ENCODE measurements at regions not wholly inside any gene's neighbourhood (a gene's known extent, or its start where the extent isn't known, plus 50 kb on each side); places are given as distances from the start of the nearest gene placed in this dataset.
"Not testable (repeated sequence)": the region's sequence is repeated elsewhere in the genome, so short reads cannot be mapped to it uniquely, and the experiment has no call there.

- DNase-seq (ENCODE audit: low read depth in 1 of 2, low spot score in 2 of 2): no peak
- Histone ChIP-seq H3K27ac (no peak overlapping the region), H3K4me3 (no peak overlapping the region), H3K36me3 (no peaks in the 10 kb centered on the region), H3K9me3 (replicated peaks) (no peaks in the 10 kb centered on the region), H3K4me1 (replicated peaks) (no peaks in the 10 kb centered on the region), H3K27me3 (replicated peaks) (no peaks in the 10 kb centered on the region)
These were observed 66.0 kb downstream of the KBTBD8 start for GRCh38 chr3:67064105-67064504.

DNA sequence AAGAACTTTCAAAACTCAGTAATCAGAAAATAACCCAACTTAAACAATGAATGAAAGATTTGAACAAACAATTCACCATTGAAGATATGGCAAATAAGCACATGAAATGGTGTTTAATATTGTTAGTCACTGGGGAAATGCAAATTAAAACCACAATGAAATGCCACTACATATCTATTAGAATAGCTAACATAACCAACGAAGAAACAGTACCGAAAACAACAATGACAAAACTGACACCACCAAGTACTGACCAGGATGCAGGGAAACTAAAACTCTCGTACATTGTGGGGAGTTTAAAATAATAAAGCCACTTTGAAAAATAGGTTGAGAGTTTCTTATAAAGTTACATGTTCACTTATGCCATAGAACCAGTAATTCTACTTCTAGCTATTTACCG lies 69.1 kb downstream of the KBTBD8 start:
- no peaks in the 10 kb centered on the region for H3K9me3 ChIP-seq (replicated peaks)
- no peaks in the 10 kb centered on the region for H3K36me3 ChIP-seq
- no peak for DNase-seq (ENCODE audit: low read depth in 1 of 2, low spot score in 2 of 2)
- no peak overlapping the region for H3K4me3 ChIP-seq
- H3K27me3 ChIP-seq (replicated peaks): no peaks in the 10 kb centered on the region
- no peak overlapping the region for H3K27ac ChIP-seq
- H3K4me1 ChIP-seq (replicated peaks): no peaks in the 10 kb centered on the region

DNA sequence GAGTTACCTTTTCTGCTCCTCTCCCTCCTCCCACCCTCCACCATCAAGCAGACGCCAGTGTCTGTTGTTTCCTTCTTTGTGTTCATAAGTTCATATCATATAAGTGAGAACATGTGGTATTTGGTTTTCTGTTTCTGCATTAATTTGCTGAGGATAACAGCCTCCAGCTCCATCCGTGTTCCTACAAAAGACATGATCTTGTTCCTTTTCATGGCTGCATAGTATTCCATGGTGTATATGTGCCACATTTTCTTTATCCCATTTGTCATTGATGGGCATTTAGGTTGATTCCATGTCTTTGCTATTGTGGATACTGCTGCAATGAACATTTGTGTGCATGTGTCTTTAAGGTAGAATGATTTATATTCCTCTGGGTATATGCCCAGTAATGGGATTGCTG lies 74.5 kb downstream of the KBTBD8 start:
- H3K27ac ChIP-seq; DNase-seq (ENCODE audit: low read depth in 1 of 2, low spot score in 2 of 2); H3K4me1 ChIP-seq (replicated peaks); H3K9me3 ChIP-seq (replicated peaks); H3K36me3 ChIP-seq; H3K27me3 ChIP-seq (replicated peaks); H3K4me3 ChIP-seq: not testable (repeated sequence)

GRCh38 chr3:67073812-67074211 lies 75.7 kb downstream of the KBTBD8 start:
- Histone ChIP-seq H3K27me3 (replicated peaks) (no peaks in the 10 kb centered on the region), H3K36me3 (no peaks in the 10 kb centered on the region), H3K9me3 (replicated peaks) (no peaks in the 10 kb centered on the region), H3K27ac (no peak overlapping the region), H3K4me3 (no peak overlapping the region), H3K4me1 (replicated peaks) (no peaks in the 10 kb centered on the region)
- DNase-seq (ENCODE audit: low read depth in 1 of 2, low spot score in 2 of 2): no peak

GRCh38 chr3:67075295-67075694 lies 77.2 kb downstream of the KBTBD8 start:
- no peaks in the 10 kb centered on the region for H3K9me3 ChIP-seq (replicated peaks)
- H3K27me3 ChIP-seq (replicated peaks): no peaks in the 10 kb centered on the region
- H3K4me1 ChIP-seq (replicated peaks): no peaks in the 10 kb centered on the region
- H3K4me3 ChIP-seq: no peak overlapping the region
- no peaks in the 10 kb centered on the region for H3K36me3 ChIP-seq
- DNase-seq (ENCODE audit: low read depth in 1 of 2, low spot score in 2 of 2): no peak
- H3K27ac ChIP-seq: no peak overlapping the region

DNA sequence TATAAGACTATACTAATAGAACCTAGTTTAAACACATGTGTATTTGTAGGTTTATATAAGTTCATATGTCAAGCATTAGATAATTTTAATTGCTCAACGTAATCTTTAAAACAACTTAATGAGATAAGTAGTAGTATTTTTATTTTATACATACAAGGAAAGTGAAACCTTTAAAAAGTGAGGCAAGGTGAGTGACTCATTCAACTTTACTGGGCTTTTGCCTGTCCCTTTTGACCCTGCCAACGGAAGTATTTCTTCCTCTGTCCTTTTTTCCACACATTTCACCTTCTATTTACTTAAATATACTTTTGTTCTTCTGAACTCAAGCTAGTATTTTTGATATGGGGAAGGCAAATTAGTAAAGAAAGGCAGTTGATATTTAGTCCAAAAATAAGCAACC lies 78.5 kb downstream of the KBTBD8 start:
- DNase-seq (ENCODE audit: low read depth in 1 of 2, low spot score in 2 of 2): no peak
- Histone ChIP-seq H3K4me1 (replicated peaks) (no peaks in the 10 kb centered on the region), H3K9me3 (replicated peaks) (no peaks in the 10 kb centered on the region), H3K36me3 (no peaks in the 10 kb centered on the region), H3K4me3 (no peak overlapping the region), H3K27me3 (replicated peaks) (no peaks in the 10 kb centered on the region), H3K27ac (no peak overlapping the region)

DNA sequence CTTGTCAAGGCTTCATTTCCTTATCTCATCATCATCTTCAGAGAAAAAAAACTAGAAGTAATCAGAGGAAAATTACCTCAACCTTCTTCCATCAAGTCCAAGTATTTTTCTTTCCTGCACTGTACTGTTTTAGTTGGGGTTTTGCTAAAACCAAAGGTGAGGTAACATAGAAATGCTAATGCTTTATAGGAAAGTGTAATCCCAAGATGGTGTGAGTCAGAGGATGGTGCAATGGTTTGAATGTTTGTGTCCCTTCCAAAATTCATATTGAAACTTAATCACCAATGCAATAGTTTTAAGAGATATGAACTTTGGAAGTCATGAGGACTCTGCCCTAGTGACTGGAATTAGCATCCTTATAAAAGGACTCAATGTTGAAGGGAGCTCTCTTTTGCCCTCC lies 79.5 kb downstream of the KBTBD8 start:
- H3K27me3 ChIP-seq (replicated peaks): no peaks in the 10 kb centered on the region
- H3K9me3 ChIP-seq (replicated peaks): no peaks in the 10 kb centered on the region
- no peaks in the 10 kb centered on the region for H3K4me1 ChIP-seq (replicated peaks)
- DNase-seq (ENCODE audit: low read depth in 1 of 2, low spot score in 2 of 2): no peak
- H3K4me3 ChIP-seq: no peak overlapping the region
- H3K36me3 ChIP-seq: no peaks in the 10 kb centered on the region
- no peak overlapping the region for H3K27ac ChIP-seq

DNA sequence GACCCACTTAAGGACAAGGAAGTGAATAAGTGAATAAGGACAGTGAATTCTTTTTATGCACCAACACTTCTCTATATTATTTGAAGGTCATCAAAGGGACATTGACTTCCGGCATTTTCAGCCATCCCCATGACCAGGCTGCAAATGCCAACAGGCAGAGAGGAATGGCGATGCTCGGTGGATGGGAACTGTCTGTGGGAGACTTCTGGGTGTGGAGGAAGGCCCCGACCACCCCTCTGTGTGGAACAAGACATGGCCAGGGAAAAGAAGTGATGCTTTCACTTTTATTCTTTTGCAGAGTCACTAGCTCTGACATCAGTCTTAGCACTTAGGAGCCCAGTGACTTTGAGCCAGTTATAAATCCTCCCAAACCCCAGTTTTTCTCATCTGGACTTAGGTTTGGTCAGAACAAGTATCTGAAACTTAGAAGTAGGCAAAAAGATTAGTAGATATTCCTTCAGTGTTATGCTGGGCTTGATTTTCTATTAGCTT lies 84.5 kb downstream of the KBTBD8 start:
- Histone ChIP-seq H3K36me3 (no peaks in the 10 kb centered on the region), H3K27me3 (replicated peaks) (no peaks in the 10 kb centered on the region), H3K4me3 (no peak overlapping the region), H3K4me1 (replicated peaks) (no peaks in the 10 kb centered on the region), H3K27ac (no peak overlapping the region), H3K9me3 (replicated peaks) (no peaks in the 10 kb centered on the region)
- DNase-seq (ENCODE audit: low read depth in 1 of 2, low spot score in 2 of 2): no peak

DNA sequence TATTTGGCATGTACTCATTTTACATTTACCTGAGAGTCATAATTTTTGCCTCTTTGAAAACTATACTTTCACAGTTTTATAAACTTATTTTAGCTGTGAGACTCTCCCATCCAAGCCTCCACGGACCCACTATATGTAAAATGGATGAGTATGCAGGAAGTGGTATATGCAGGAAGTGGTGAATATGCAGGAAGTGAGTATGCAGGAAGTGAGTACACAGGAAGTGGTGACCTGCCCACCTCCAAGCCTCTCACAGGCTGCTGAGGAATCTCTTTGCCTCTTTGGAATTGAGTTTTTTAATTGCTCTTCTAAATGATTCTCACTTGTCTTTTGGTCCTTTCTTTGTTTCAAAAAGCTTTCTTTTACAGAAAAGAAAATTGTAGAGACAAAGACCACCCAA lies 85.2 kb downstream of the KBTBD8 start:
- no peak for DNase-seq (ENCODE audit: low read depth in 1 of 2, low spot score in 2 of 2)
- Histone ChIP-seq H3K4me1 (replicated peaks) (no peaks in the 10 kb centered on the region), H3K27ac (no peak overlapping the region), H3K36me3 (no peaks in the 10 kb centered on the region), H3K4me3 (no peak overlapping the region), H3K27me3 (replicated peaks) (no peaks in the 10 kb centered on the region), H3K9me3 (replicated peaks) (no peaks in the 10 kb centered on the region)

DNA sequence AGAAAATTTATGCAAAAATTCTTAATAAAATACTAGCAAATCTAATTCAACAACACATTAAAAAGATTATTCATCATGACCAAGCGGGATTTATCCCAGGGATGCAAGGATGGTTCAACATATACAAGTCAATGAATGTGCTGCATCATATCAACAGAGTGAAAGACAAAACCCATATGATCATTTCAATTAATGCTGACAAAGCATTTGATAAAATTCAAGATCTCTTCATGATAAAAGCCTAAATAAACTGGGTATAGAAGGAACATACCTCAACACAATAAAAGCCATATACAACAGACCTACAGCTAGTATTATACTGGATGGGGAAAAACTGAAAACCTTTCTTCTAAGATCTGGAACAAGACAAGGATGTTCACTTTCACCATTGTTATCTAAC lies 89.7 kb downstream of the KBTBD8 start:
- H3K36me3 ChIP-seq: no peaks in the 10 kb centered on the region
- H3K4me3 ChIP-seq: no peak overlapping the region
- no peaks in the 10 kb centered on the region for H3K4me1 ChIP-seq (replicated peaks)
- H3K27ac ChIP-seq: no peak overlapping the region
- H3K27me3 ChIP-seq (replicated peaks): no peaks in the 10 kb centered on the region
- H3K9me3 ChIP-seq (replicated peaks): no peaks in the 10 kb centered on the region
- no peak for DNase-seq (ENCODE audit: low read depth in 1 of 2, low spot score in 2 of 2)

DNA sequence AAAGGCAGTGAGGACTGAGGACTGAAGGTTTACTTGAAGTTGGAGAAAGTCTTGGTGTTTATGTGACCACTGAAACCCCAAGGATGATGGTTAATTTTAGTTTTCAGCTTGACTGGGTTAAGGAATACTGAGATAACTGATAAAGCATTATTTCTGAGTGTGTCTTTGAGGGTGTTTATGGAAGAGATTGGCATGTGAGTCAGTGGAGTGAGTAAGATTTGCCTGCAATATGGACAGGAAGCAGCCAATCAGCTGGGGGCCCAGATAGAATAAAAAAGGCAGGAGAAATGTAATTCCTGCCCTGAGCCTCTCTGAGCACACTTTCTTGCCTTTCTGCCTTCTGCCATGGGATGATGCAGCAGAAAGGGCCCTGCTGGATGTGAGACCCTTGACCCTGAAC lies 92.4 kb downstream of the KBTBD8 start:
- Histone ChIP-seq H3K4me1 (replicated peaks) (no peaks in the 10 kb centered on the region), H3K36me3 (no peaks in the 10 kb centered on the region), H3K27me3 (replicated peaks) (no peaks in the 10 kb centered on the region), H3K27ac (no peak overlapping the region), H3K4me3 (no peak overlapping the region), H3K9me3 (replicated peaks) (no peaks in the 10 kb centered on the region)
- DNase-seq (ENCODE audit: low read depth in 1 of 2, low spot score in 2 of 2): no peak

DNA sequence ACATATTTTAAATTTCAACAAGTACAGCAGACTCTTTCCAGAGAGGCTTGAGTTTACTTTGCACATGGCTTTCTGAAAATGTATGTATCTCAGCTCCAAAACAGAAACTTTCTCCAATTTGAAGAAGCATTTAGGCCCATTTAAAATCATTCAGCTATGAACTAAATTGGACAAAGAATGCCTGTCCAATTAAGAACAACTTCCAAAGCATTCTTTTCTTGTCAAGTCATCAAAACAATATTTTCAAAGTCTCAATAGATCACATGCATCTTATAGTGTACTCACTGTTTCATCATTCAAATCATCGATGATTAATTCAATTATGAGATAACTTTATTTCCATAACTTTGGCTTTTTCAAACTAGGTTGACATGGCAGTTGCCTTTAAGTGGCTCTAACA lies 95.2 kb downstream of the KBTBD8 start:
- no peak for DNase-seq (ENCODE audit: low read depth in 1 of 2, low spot score in 2 of 2)
- H3K4me1 ChIP-seq (replicated peaks): no peaks in the 10 kb centered on the region
- no peaks in the 10 kb centered on the region for H3K36me3 ChIP-seq
- no peak overlapping the region for H3K4me3 ChIP-seq
- no peaks in the 10 kb centered on the region for H3K27me3 ChIP-seq (replicated peaks)
- no peak overlapping the region for H3K27ac ChIP-seq
- no peaks in the 10 kb centered on the region for H3K9me3 ChIP-seq (replicated peaks)

DNA sequence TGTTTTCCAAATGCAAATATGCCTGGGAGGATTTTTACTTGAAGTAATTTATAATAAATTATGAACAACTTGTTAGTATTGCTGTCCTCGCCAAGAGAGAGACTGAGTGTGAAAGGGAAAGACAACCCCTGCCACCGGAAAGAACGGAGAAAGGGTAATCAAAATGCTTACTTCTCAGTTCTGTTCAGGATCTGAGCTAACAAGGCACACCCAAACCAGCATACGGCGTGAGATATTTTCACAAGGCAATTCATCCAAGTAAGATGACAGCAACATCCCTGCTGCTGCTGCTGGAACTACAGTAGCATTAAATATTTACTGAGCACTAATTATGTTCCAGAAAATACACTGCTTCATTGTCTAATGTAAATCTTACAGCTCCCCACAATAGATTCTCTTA lies 96.1 kb downstream of the KBTBD8 start:
- no peak overlapping the region for H3K27ac ChIP-seq
- H3K9me3 ChIP-seq (replicated peaks): no peaks in the 10 kb centered on the region
- H3K4me1 ChIP-seq (replicated peaks): no peaks in the 10 kb centered on the region
- H3K36me3 ChIP-seq: no peaks in the 10 kb centered on the region
- no peaks in the 10 kb centered on the region for H3K27me3 ChIP-seq (replicated peaks)
- no peak overlapping the region for H3K4me3 ChIP-seq
- no peak for DNase-seq (ENCODE audit: low read depth in 1 of 2, low spot score in 2 of 2)

GRCh38 chr3:67094774-67095173 lies 96.7 kb downstream of the KBTBD8 start:
- no peak overlapping the region for H3K27ac ChIP-seq
- no peak for DNase-seq (ENCODE audit: low read depth in 1 of 2, low spot score in 2 of 2)
- no peaks in the 10 kb centered on the region for H3K36me3 ChIP-seq
- no peaks in the 10 kb centered on the region for H3K27me3 ChIP-seq (replicated peaks)
- no peaks in the 10 kb centered on the region for H3K9me3 ChIP-seq (replicated peaks)
- no peak overlapping the region for H3K4me3 ChIP-seq
- H3K4me1 ChIP-seq (replicated peaks): no peaks in the 10 kb centered on the region

DNA sequence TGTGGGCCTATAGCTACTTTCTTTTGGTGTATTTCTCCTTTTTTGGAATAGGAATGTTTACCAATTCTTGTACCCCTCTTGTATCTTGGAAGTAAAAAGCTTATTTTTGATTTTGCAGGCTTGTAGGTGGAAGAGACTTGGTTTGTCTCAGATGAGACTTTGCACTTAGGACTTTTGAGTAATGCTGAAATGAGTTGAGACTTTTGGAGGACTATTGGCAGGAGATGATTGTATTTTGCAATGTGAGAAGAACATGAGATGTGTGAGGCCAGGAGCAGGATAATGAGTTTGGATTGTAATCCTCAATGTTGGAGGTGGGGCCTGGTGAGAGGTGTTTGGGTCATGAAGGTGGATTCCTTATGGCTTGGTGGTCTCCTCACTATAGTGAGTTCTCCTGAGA lies 106.3 kb downstream of the KBTBD8 start:
- Histone ChIP-seq H3K4me1 (replicated peaks) (no peaks in the 10 kb centered on the region), H3K9me3 (replicated peaks) (no peaks in the 10 kb centered on the region), H3K27me3 (replicated peaks) (no peaks in the 10 kb centered on the region), H3K36me3 (no peaks in the 10 kb centered on the region), H3K27ac (no peak overlapping the region), H3K4me3 (no peak overlapping the region)
- no peak for DNase-seq (ENCODE audit: low read depth in 1 of 2, low spot score in 2 of 2)
